GM23338 (cell line): ENCODE measurements at regions not wholly inside any gene's neighbourhood (a gene's known extent, or its start where the extent isn't known, plus 50 kb on each side); places are given as distances from the start of the nearest gene placed in this dataset.

Experiments
- CREB1 ChIP-seq: fragments of 250-450 bp; sonication (Bioruptor Pico); IDR thresholded peaks from 2 replicates; pipeline ENCODE4 v1.5.0; 2020; ENCODE audit warnings: low read depth, mild to moderate bottlenecking, moderate library complexity
- CTCF ChIP-seq, 2 experiments: fragments of 200-600 bp in 1 of 2; sonication (generic) in 1 of 2; conservative IDR thresholded peaks; 2 replicates each; pipeline versions ENCODE4 v1.5.1 to v1.6.1; 2016 to 2017; ENCODE audit warnings: antibody characterized with exemption in 2 of 2, low read depth in 2 of 2, mild to moderate bottlenecking in 2 of 2, moderate library complexity in 1 of 2
- EZH2 ChIP-seq: fragments of 200-600 bp; sonication (generic); IDR thresholded peaks from one replicate; pipeline ENCODE4 v1.8.0; 2017; ENCODE audit warnings: antibody characterized with exemption, mild to moderate bottlenecking, low read depth; ENCODE audit not compliant: unreplicated experiment
- EZH2phosphoT487 ChIP-seq: fragments of 200-600 bp; sonication (generic); IDR thresholded peaks from one replicate; pipeline ENCODE4 v1.8.1; 2018; ENCODE audit warnings: antibody characterized with exemption; ENCODE audit not compliant: unreplicated experiment
- JUNB ChIP-seq: IDR thresholded peaks from one replicate; pipeline ENCODE4 v1.6.1; 2016; ENCODE audit warnings: antibody characterized with exemption; ENCODE audit not compliant: unreplicated experiment
- POLR2AphosphoS5 ChIP-seq: IDR thresholded peaks from 2 replicates; pipeline ENCODE4 v1.6.1; 2016; ENCODE audit warnings: antibody characterized with exemption, low read depth
- REST ChIP-seq: IDR thresholded peaks from one replicate; pipeline ENCODE4 v1.6.1; 2018; ENCODE audit warnings: antibody characterized with exemption; ENCODE audit not compliant: unreplicated experiment

GRCh38 chr10:123446449-123447156, 219.6 kb upstream of the GPR26 start:
- TF ChIP-seq CREB1 (CRISPR knock-in tag) (no peak), CTCF (conservative IDR thresholded peaks at IDR 0.05; ENCODE audit: low read depth in 2 of 2) (no peak), EZH2phosphoT487 (no peak), POLR2AphosphoS5 (no peak), EZH2 (no peak), REST (no peak), JUNB (no peak)
